ENCODE measurements at regions not wholly inside any gene's neighbourhood (a gene's known extent, or its start where the extent isn't known, plus 50 kb on each side); places are given as distances from the start of the nearest gene placed in this dataset.

DNA sequence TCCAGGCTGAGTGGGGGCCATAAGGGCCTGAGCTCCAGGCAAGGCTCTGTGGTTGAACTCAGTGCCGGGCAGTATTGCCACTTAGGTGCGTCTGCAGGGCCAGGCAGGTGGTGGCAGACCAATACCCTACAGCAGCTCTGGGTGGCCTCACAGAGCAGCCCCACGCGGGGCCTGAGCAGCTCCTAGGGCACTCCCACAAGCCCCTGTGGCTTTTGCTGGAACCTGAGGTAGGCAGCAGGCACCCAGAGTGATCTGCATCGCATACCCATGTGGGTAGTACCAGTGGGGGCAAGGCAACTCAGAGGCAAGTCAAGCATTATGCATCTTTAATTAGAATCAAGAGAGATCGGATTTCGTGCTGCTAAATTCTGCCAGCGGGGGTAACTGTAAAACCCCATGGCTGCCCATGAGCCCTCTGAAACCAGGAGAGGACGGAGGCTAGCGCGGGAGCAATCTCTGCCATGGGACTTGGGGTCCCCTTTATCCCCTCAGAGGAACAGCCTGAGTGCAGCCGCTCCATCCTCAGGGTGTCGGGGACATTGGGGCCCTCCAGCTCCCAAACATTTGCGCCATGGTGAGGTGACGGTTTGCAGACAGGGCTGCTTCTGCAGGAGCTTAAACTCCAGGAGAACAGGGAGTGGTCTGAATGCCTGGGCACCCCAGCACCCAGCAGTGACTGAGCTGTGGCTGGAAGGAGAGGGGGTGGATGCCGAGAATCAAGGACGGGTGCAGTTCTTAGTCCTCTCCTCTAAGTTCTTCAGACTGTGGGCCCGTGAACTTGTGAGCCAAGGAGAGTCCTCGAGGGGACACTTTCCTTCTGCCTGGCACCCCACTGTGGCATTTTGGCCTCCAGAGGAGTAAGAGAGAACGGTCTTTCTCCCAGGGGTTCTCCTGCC lies 62.4 kb upstream of the PCSK6 start:
- ATAC-seq, result no peak
- no peak for DNase-seq

DNA sequence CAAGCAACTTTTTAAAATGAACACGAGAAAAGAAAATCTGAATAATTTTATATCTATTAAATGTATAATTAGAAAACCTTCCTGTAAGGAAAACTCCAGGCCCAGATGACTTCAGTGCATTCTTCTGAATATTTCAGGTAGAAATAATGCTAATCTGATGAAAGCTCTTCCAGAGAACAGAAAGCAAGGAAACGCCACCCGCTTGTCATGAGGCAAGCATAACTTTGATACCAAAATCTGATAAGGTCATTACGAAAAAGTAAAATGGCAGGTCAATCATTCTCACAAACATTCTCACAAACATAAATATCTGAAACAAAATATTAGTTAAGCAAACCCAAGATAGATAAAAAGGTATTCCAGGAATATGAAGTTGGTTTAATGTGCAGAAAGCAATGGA lies 60.6 kb upstream of the PCSK6 start:
- no peak for DNase-seq
- ATAC-seq, result no peak

DNA sequence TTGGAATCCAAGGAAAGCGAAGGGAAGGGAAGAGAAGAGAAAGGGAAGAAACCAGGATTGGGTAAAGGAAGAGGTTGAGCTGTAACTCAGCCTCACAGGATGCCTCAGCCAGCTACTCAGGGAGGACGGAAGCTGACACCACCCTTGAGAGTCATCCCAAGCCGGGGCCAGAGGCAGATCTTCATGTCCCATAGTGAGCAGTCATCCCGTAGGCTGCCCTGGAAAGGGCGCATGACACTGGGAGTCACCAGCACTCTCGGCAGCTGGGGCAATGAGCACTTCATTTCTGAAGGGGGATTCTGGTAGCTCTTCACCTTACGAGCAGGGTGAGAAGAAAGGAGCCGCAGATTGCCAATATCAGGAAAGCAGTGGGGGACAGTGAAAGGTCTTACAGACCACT lies 60.1 kb upstream of the PCSK6 start:
- ATAC-seq, result no peak

DNA sequence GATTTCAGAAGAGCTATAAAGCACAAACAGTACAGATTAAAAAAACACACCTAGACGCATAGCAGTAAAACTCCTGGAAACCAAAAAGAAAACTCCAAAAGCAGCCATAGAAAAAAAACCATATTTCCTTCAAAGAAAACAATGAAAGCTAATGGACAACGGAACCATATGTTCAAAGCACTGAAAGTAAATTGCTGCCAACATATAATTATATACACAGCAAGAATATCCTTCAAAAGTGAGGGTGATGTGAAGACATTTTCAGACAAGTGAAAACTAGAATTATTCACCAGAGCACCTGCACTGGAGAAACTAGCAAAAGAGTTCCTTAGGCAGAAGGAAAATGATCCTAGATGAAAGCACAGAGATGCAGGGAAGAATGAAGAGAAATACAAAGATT lies 58.2 kb upstream of the PCSK6 start:
- ATAC-seq (no peak), DNase-seq (no peak)

More for the DNA sequence above, 60.1 kb upstream of the PCSK6 start:
- no peak for DNase-seq

DNA sequence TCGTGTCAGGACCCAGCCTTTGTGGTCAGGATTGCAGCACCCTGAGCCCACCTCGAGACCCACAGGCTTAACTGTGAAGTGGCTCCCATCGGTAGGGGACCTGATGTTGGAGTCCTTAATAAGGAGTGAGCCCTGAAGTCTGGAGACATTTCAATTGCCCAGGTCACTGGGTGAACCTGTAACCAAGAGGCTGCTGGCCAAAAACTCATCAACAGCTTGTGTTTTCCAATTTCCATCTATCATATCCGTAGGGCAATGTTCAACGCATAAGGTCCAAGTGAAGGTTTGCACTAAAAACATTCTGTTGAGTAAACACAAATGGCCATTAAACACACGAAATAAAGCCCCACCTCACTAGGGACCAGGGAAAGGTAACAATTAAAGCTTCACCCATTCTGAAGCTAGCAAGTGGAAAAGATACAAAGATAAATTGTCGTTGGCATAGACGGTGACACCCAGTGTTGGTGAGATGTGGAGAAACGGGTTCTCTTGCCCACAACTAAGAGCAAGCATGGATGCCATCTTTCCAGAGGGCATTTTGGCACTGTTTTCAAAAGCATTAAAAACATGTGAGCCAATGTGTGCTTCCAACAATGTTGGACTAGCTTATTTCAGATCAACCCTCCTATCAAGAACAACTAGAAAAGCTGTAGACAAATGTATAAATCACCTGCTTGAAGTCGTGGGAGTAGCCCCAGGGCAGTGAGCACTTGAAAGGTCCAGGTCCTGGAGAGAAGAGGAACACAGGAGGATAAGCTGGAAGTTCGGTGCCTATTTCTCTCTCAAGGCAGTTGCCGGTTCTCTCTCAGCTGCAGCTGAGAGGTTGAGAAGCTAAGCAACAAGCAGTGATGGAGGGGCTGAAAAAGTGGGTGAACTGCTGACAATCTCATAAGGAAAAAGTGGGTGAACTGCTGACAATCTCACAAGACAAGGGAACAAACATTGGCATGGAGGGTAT lies 56.3 kb upstream of the PCSK6 start:
- no peak for ATAC-seq
- no peak for DNase-seq

DNA sequence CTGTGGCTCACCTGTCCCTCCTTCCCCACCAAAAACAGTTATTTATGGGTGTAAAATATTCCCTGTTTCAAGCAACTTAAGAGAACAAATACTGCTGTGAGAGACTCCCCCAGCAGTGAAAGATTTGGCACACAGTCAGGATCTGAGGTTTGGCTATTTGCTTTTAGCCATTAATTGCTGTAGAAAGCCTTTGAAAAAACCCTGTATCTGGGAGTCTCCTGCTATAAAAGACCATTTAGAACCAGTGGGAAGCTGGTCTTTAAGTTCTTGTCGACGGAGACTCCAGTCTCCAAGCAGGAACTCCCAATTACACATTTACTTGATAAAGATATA lies 55.1 kb upstream of the PCSK6 start:
- DNase-seq (no peak), ATAC-seq (no peak)

DNA sequence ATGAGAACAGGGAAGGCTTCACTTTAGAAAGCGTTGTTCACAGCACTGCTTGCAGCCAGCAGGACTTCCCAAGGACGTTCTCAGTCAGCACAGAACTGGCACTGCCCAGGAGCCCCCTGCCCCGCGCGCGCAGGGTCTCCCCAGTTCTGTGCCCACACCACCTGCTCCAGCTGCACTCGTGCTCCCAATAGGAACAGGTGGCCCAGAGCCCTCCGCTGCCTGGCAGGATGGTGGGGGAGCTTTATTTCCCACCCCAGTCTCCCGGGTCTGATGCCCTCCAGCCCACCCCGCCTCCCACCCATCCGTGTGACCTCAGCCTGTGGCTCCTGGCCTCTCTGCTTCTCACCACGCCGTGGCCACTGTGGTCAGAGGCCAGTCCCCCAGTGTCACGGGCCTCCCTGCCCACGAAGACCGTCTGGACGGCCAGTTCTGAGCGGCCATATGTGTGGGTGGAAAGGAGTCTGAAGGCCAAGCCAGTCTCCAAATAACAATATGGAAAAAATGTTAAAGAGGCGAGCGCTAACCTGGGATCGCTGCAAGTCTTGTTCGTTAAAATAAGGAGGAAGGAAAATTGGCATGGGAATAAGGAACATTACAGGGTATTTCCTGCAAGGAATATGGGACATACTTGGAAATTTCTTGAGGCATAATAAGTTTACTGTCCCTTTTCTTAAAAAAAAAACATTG lies 54.6 kb upstream of the PCSK6 start:
- DNase-seq, result no peak
- no peak for ATAC-seq

DNA sequence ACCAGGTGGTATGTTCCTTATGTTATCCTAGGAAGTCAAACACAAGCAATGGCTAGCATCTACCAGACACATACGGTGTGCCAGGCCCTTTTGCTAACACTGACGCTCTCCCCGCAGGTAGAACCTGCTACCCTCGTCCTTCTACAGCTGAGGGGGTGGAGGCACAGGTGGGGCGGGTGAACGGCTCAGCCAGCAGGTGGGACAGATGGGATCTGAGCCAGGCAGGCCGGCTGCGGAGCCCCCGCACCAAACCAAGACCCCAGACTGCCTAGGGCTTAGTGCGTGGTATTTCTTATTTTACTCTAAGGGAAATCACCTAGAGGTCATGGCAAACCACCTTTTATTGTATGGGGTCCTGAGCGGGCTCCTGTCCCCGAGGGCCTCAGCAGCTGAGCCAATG lies 53.9 kb upstream of the PCSK6 start:
- DNase-seq (no peak), ATAC-seq (no peak)

DNA sequence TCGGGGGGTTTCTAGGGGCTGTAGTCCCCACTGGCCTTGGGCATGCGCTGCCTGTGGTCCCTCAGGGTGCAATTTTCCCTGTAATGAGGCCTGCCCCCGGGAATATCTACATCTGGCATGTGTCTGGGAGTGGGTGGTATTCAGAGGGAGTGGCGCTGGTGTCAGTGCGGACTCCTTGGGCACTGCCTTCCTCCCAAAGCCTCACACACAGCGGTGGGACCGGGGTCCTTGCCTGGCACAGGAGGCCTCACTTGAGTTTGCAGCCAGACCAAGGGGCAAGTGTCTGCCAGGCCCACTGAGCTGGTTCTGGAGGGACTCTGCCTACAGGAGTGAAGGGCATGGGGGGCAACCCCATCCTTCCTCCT lies 53.5 kb upstream of the PCSK6 start:
- ATAC-seq (no peak), DNase-seq (no peak)

DNA sequence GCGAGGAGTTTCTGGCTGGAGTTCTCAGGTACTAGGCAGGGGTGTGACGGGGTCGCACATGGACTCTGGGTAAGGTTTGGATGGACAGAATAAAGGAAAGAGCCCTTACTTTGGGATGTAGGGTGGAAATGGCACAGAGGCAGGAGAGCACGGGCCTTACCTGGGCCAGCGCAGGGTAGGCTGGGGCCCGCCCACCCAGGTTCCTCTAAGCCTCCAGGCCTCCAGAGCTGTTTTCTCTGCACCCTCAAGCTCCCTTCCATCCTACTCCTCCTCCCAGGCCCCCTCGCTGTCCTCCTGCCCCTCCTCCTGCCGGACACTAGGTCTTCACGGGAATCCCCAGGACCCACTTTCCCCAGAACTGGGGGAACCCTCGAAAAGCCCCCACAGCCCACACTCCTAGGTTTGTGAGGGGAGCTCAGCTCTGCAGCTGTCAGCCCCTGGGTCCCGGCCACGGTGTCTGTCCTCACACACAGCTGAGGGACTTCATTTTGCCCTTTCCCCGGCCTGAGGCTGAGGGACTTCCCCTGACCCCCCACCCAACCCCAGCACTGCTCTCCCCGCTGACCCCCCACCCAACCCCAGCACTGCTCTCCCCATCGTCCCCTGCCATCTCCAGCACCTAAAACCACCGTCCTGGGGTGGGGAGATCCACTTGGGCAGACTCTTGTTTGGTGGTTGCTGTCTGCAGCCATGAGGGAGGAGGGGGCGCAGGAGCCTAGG lies 53.0 kb upstream of the PCSK6 start:
- ATAC-seq (no peak), DNase-seq (no peak)

DNA sequence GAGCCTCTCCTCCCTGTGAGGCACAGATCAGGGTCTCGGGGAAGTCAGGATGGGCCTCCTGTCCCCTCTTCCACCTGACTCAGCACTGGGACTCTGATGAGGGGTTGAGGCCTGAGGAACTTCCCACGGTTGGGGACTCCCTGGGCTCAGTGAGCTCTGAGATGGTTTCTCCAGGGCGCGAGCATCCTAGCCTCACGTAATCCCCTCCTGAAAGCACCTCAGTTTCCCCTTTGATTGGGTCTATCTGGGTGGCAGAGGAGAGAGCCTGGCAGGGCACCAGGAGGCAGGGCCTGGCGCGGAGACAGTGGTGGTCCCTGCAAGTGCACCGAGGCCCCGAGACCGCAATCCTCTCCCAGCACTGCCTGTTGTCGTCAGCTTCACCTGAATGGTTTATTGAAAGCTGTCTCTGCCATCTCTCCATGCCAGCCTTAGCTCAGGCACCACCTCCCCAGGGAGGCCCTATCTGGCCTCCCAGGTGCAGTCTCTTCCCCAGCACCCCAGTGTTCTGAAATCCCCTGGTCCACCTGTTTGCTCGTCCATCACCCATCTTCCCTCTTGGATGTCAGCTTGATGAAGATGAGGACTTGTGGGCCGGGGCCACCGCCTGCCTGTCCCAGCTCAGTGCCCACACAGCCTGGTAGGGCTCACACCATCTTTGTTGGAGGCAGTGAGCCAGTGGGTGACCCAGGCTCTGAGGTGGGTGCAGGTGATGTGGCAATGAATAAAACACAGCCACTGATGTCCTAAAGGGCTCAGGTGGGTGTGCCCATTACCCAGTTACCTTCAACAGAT lies 52.2 kb upstream of the PCSK6 start:
- DNase-seq, result no peak
- ATAC-seq, result no peak

DNA sequence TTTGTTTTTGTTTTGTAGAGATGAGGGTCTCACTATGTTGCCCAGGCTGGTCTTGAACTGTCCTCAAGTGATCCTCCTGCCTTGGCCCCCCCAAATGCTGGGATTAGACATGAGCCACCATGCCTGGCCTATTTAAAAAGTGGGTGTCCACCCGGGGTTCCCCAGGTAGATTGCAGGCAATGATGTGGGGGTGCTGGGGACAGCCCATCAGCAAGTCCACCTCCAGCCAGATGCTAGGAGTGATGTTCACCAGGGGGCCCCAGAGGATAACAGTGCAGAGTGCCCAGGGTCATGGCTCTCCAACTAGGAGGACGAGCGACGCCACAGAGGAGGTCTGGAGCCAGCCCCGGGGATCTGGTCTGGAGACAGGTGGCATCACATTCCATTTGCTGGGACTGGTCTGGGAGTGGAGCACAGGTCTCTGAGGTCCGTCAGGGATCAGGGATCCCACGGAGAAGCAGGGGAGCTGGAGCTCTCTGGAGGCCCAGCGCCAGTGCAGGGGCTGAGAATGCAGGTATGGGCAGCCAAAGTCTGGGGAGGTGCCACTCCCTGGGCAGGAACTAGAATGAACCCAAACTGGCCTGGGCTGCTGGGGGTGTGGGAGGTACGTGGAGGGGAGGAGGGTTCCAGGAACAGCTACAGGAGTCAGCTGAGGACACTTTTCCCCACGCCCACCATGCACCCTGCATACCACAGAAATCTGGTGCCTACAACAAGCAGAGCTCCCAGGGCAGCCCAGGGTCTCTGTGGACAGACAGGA lies 51.2 kb upstream of the PCSK6 start:
- peak; percentile 13 for ATAC-seq
- DNase-seq, result no peak

DNA sequence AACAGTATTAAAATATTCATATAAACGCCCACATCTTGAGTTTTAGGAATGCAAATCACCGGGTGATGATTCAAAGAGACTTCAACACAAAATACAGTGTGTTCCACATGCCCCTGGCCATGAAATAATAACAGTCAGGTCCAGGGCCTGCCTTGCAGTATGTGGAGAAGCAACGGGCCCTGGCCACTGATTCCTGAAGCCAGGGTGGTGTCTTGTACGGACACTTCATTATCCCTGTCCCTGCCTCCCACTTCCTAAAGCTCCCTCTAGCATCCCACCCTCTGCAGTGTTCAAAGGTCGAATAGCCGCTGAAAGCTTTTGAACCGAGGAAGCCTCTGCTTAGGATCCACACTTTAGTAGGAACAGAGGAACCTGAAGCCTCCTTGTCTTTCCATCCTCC lies 50.4 kb upstream of the PCSK6 start:
- DNase-seq, result no peak
- no peak for ATAC-seq

DNA sequence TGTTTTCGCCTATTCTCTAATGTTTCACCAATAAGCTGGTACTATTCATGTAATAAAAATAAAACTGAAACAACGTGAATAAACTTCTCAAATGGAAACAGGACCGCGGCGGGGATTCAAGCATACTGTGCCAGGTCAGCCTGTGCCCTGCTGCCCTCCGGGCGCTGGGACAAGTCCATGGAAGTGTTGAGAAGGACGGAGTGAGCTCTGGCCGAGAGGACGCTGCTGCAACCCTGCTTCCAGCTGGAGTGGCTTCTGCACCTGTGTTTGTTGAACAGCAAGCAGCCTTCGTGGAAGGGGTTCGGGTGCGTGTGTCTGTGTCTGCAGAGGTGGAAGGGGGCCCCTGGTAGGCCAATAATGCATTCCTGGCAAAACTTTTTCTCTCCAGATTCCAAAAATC lies 50.0 kb upstream of the PCSK6 start:
- DNase-seq (no peak), ATAC-seq (no peak)
